CD8-positive, alpha-beta memory T cell (primary cell): ENCODE measurements at regions not wholly inside any gene's neighbourhood (a gene's known extent, or its start where the extent isn't known, plus 50 kb on each side); places are given as distances from the start of the nearest gene placed in this dataset.

Source experiments
- CTCF ChIA-PET: fragments of 350-600 bp; sonication (Branson Sonifier 250); formaldehyde crosslinking; loops from one replicate; lab custom pipeline; 2021; ENCODE audit warnings: antibody characterized with exemption; lab: Charles Lee
- POLR2A ChIA-PET: fragments of 350-600 bp; sonication (Branson Sonifier 250); formaldehyde crosslinking; loops from one replicate; lab custom pipeline; 2021; ENCODE audit warnings: antibody characterized with exemption; lab: Charles Lee
- DNase-seq, 5 donors: peaks; one replicate each; pipeline versions ENCODE4 v3.0.0 to v3.0.0-alpha.2; 2020 to 2022; ENCODE audit warnings: mixed read lengths in 1 of 5
- H3K27ac ChIP-seq: one replicate; pipeline ENCODE4 v1.7.0; 2013; ENCODE audit warnings: low read depth, mild to moderate bottlenecking, low read length, moderate library complexity
- H3K27me3 ChIP-seq: 2 replicates; pipeline ENCODE4 v1.7.0; 2013; ENCODE audit warnings: low read length, mild to moderate bottlenecking; ENCODE audit not compliant: insufficient read depth, poor library complexity, severe bottlenecking
- H3K36me3 ChIP-seq: 2 replicates; pipeline ENCODE4 v1.7.0; 2013; ENCODE audit warnings: mild to moderate bottlenecking, low read length, moderate library complexity; ENCODE audit not compliant: insufficient read depth
- H3K4me1 ChIP-seq: 2 replicates; pipeline ENCODE4 v1.7.0; 2013; ENCODE audit warnings: mild to moderate bottlenecking, low read length, moderate library complexity; ENCODE audit not compliant: insufficient read depth
- H3K4me3 ChIP-seq: 2 replicates; pipeline ENCODE4 v1.7.0; 2013; ENCODE audit warnings: mild to moderate bottlenecking, low read length
- H3K9me3 ChIP-seq: 2 replicates; pipeline ENCODE4 v1.7.0; 2013; ENCODE audit warnings: mild to moderate bottlenecking, low read length
- H3K27ac Mint-ChIP-seq, 8 donors: one replicate each; pipeline ENCODE4 v1.8.0; 2020 to 2021; ENCODE audit warnings: mixed read lengths in 8 of 8, mild to moderate bottlenecking in 6 of 8, inconsistent platforms in 3 of 8, moderate library complexity in 3 of 8
- H3K27me3 Mint-ChIP-seq, 2 donors: one replicate each; pipeline ENCODE4 v1.8.0; 2020 to 2021; ENCODE audit warnings: mixed read lengths in 2 of 2, mild to moderate bottlenecking in 1 of 2, moderate library complexity in 1 of 2
- H3K36me3 Mint-ChIP-seq, 3 donors: one replicate each; pipeline ENCODE4 v1.8.0; 2020 to 2021; ENCODE audit warnings: mixed read lengths in 3 of 3, inconsistent platforms in 1 of 3, mild to moderate bottlenecking in 1 of 3
- H3K4me1 Mint-ChIP-seq, 3 donors: one replicate each; pipeline ENCODE4 v1.8.0; 2020 to 2021; ENCODE audit warnings: mixed read lengths in 3 of 3, inconsistent platforms in 1 of 3, mild to moderate bottlenecking in 1 of 3
- H3K4me3 Mint-ChIP-seq, 7 donors: one replicate each; pipeline ENCODE4 v1.8.0; 2020 to 2021; ENCODE audit warnings: mixed read lengths in 7 of 7, mild to moderate bottlenecking in 6 of 7, moderate library complexity in 4 of 7, inconsistent platforms in 2 of 7
- H3K9me3 Mint-ChIP-seq, 5 donors: one replicate each; pipeline ENCODE4 v1.8.0; 2020 to 2022; ENCODE audit warnings: mixed read lengths in 5 of 5, mild to moderate bottlenecking in 3 of 5, moderate library complexity in 2 of 5, inconsistent platforms in 1 of 5

DNA sequence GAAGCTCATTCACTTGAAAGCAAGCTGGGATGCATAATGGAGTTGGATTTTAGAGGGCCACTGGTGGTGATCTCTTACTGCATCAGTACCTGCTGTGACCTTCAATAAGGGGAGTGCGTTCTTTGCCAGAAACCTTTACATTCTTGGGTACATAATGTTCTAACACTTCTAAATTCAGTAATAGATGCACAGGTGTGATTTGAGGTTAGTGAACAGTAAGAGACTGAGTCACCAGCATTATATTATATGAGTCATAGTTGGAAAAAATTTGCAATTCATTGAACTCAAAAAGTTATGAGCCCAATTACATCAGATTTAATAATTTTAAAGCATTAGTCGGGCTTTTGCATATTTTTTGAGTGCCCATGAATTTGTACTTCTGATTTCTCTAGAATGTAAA, 803.3 kb downstream of the ADCYAP1 start:
- CTCF ChIA-PET: no interaction called here
- Mint-ChIP-seq H3K27me3 (no peaks in the 10 kb centered on the region), H3K36me3 (no peaks in the 10 kb centered on the region), H3K4me3 (no peak overlapping the region), H3K9me3 (peaks cover 0 to 6% (median 0%) of the 10 kb centered on the region in 5 donors), H3K27ac (no peak overlapping the region), H3K4me1 (no peaks in the 10 kb centered on the region)
- H3K4me3 ChIP-seq: no peak overlapping the region
- no peak overlapping the region for H3K27ac ChIP-seq
- H3K9me3 ChIP-seq: no peaks in the 10 kb centered on the region
- DNase-seq: no peak
- H3K36me3 ChIP-seq: no peaks in the 10 kb centered on the region
- POLR2A ChIA-PET: no interaction called here
- no peaks in the 10 kb centered on the region for H3K4me1 ChIP-seq
- H3K27me3 ChIP-seq: no peaks in the 10 kb centered on the region

DNA sequence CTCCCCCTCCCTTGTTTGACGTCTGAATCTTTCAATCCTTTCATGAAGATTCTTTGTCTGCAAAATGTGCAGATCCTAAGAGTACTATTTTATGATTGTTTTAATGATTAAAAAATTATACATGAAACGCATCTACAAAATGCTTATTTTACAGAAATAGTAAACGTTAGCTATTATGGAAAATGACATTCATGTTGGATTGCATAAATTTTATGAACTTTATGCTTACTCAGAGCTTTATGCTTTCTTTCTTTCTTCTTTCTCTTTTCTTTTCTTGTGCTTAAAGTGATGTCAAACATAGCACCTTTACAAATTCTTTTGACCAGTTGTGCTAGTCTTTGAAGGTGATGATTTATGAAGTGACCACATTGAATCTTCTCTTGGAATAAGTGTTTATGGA, 805.4 kb downstream of the ADCYAP1 start:
- Histone ChIP-seq H3K9me3 (no peaks in the 10 kb centered on the region), H3K36me3 (no peaks in the 10 kb centered on the region), H3K4me3 (no peak overlapping the region), H3K27ac (no peak overlapping the region), H3K4me1 (no peaks in the 10 kb centered on the region), H3K27me3 (no peaks in the 10 kb centered on the region)
- no peaks in the 10 kb centered on the region for H3K36me3 Mint-ChIP-seq
- H3K27me3 Mint-ChIP-seq: no peaks in the 10 kb centered on the region
- no peak overlapping the region for H3K4me3 Mint-ChIP-seq
- peaks cover 0 to 3% (median 0%) of the 10 kb centered on the region in 5 donors for H3K9me3 Mint-ChIP-seq
- DNase-seq: no peak
- POLR2A ChIA-PET: no interaction called here
- no peaks in the 10 kb centered on the region for H3K4me1 Mint-ChIP-seq
- H3K27ac Mint-ChIP-seq: no peak overlapping the region
- CTCF ChIA-PET: no interaction called here

DNA sequence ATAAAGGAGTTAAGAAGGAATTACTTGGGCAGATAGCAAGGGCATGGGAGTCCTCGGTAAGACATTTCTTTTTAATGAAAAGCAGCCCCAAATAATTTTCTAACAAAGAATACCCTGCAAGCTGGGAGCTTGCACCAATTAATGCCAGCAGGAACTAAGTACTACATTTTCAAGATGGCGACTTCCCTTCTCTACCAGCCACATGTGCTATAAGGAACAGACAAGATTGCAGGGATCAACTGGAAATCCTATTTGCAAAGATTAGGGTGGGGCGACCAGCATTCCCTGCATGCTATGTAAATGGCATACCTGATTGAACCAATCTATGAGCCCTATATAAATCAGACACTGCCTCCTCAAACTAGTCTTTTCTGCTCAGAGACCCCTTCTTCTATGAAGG, 827.5 kb downstream of the ADCYAP1 start:
- CTCF ChIA-PET: no interaction called here
- no peak overlapping the region for H3K4me3 ChIP-seq

DNA sequence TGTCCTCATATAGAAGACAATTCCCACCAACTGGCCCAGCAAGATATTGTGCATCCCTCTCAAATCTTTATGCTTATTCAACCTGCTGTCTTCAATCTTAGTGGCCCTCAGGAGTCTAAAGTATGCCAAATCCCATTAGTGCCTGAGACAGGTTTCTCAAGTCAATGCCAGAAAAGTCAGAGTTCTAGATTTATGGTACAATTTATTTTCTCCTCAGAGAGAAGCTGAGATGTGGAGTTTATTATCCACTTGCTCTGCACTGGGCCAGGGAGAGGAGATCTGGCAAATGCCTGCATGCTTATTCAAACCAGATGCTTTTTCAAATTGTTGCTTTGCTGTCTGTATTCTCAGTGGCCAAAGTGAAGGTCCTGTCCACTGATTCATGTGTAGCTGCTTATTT, 825.2 kb downstream of the METTL4 start:
- H3K36me3 ChIP-seq: no peaks in the 10 kb centered on the region
- no peaks in the 10 kb centered on the region for H3K36me3 Mint-ChIP-seq
- ChIA-PET POLR2A (no interaction called here), CTCF (no interaction called here)
- H3K27ac ChIP-seq: no peak overlapping the region
- no peaks in the 10 kb centered on the region for H3K27me3 ChIP-seq
- H3K9me3 ChIP-seq: no peaks in the 10 kb centered on the region
- no peaks in the 10 kb centered on the region for H3K4me1 ChIP-seq
- no peaks in the 10 kb centered on the region for H3K4me1 Mint-ChIP-seq
- H3K27me3 Mint-ChIP-seq: no peaks in the 10 kb centered on the region
- no peak overlapping the region for H3K27ac Mint-ChIP-seq
- peaks cover 0 to 14% (median 5%) of the 10 kb centered on the region in 5 donors for H3K9me3 Mint-ChIP-seq
- no peak overlapping the region for H3K4me3 Mint-ChIP-seq
- H3K4me3 ChIP-seq: no peak overlapping the region
- no peak for DNase-seq

More for the DNA sequence above, 827.5 kb downstream of the ADCYAP1 start:
- Histone ChIP-seq H3K9me3 (no peaks in the 10 kb centered on the region), H3K4me1 (no peaks in the 10 kb centered on the region), H3K27ac (no peak overlapping the region), H3K36me3 (no peaks in the 10 kb centered on the region), H3K27me3 (no peaks in the 10 kb centered on the region)
- Mint-ChIP-seq H3K4me1 (no peaks in the 10 kb centered on the region), H3K27me3 (peaks cover 0 to 1% of the 10 kb centered on the region in 2 donors), H3K4me3 (no peak overlapping the region), H3K36me3 (no peaks in the 10 kb centered on the region), H3K27ac (no peak overlapping the region), H3K9me3 (peaks cover 2 to 24% (median 10%) of the 10 kb centered on the region in 5 donors)
- no peak for DNase-seq
- POLR2A ChIA-PET: no interaction called here

DNA sequence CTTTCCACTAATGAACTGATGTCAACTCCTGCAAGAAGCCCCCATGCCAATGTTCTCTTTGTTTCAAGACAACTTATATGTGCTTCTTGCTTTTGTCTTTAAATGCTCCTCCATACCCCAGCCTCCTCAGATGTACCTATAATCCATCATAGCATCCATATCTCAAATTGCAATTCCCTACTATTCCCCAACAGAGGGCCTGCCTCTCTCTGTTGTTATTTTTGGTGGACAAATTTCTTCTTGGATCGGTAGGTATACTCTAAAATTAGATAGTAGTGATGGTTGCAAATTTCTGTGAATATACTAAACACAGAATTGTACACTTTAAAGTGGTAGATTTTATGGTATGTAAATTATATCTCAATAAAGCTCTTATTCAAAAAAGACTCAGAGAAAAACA, 820.1 kb downstream of the METTL4 start:
- H3K27me3 ChIP-seq: no peaks in the 10 kb centered on the region
- no peak overlapping the region for H3K27ac Mint-ChIP-seq
- no peaks in the 10 kb centered on the region for H3K9me3 ChIP-seq
- no peaks in the 10 kb centered on the region for H3K27me3 Mint-ChIP-seq
- no peaks in the 10 kb centered on the region for H3K36me3 Mint-ChIP-seq
- no peak overlapping the region for H3K4me3 ChIP-seq
- peaks cover 0 to 14% (median 5%) of the 10 kb centered on the region in 5 donors for H3K9me3 Mint-ChIP-seq
- no peaks in the 10 kb centered on the region for H3K4me1 Mint-ChIP-seq
- no peak for DNase-seq
- no peak overlapping the region for H3K27ac ChIP-seq
- H3K4me1 ChIP-seq: no peaks in the 10 kb centered on the region
- ChIA-PET POLR2A (no interaction called here), CTCF (no interaction called here)
- H3K4me3 Mint-ChIP-seq: no peak overlapping the region
- no peaks in the 10 kb centered on the region for H3K36me3 ChIP-seq

DNA sequence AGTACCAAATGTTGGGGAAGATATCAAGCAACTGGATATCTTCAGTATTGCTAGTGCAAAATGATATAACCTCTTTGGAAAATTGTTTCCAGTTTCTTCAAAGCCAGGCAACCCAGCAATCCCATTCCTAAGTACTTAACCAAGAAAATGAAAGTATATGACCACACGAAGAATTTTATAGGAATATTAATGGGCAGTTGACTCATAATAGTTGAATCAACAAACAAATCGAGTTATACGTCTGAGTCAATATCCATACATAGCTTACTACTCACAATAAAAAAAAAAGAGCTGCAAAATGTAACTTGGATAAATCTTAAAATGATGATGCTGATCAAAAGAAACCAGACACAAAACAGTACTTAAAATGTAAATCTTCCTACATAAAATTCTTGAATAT, 810.4 kb downstream of the METTL4 start:
- Mint-ChIP-seq H3K36me3 (no peaks in the 10 kb centered on the region), H3K9me3 (peaks cover 2 to 9% (median 6%) of the 10 kb centered on the region in 5 donors), H3K4me1 (no peaks in the 10 kb centered on the region), H3K27ac (no peak overlapping the region), H3K4me3 (no peak overlapping the region), H3K27me3 (no peaks in the 10 kb centered on the region)
- POLR2A ChIA-PET: no interaction called here
- no peak overlapping the region for H3K27ac ChIP-seq
- H3K4me1 ChIP-seq: no peaks in the 10 kb centered on the region
- no peak for DNase-seq
- CTCF ChIA-PET: no interaction called here
- no peak overlapping the region for H3K4me3 ChIP-seq
- H3K27me3 ChIP-seq: no peaks in the 10 kb centered on the region
- no peaks in the 10 kb centered on the region for H3K9me3 ChIP-seq
- no peaks in the 10 kb centered on the region for H3K36me3 ChIP-seq

DNA sequence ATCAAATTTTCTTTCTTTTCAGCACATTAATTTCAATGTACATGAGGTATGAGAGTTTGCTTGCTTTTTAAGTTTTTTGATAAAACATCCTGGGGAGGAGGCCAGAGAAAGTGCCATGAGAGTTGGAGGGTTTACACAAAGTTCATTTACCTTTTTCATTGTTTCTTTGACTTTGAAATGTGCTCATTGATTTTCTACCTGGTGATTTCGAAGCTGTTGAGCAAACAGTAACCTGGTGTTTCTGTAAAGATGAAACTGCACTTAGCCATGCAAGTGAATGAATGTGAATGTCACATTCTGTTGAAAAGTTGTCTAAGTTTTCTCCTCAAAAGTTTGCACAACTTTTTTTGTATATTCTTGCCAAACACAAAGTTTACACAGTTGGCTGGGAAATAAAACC, 797.0 kb downstream of the METTL4 start:
- POLR2A ChIA-PET: no interaction called here
- Mint-ChIP-seq H3K4me3 (no peak overlapping the region), H3K27ac (no peak overlapping the region), H3K4me1 (no peaks in the 10 kb centered on the region), H3K36me3 (no peaks in the 10 kb centered on the region), H3K9me3 (peaks cover 0 to 13% (median 4%) of the 10 kb centered on the region in 5 donors), H3K27me3 (no peaks in the 10 kb centered on the region)
- Histone ChIP-seq H3K27ac (no peak overlapping the region), H3K27me3 (no peaks in the 10 kb centered on the region), H3K4me1 (no peaks in the 10 kb centered on the region), H3K9me3 (no peaks in the 10 kb centered on the region), H3K4me3 (no peak overlapping the region), H3K36me3 (no peaks in the 10 kb centered on the region)
- CTCF ChIA-PET: no interaction called here
- DNase-seq: no peak

DNA sequence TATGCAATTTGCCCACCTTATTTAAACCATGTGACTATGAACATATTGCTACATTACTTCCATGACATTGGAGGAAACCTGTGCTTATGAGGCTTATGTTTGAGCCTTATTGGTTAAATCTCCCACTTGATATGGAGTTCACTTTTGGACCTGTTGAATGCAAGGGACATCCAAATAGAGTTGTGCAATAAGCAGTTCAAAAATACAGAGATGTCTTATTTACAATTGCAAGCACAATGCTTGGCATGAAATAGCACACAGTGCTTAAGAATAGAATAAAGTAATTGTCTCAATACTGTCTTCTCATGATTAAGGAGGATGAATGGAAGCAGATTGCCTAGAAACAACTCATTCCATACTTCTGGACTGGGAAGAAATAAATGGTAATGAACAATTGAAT, 793.5 kb downstream of the METTL4 start:
- Mint-ChIP-seq H3K4me3 (no peak overlapping the region), H3K27ac (no peak overlapping the region), H3K4me1 (no peaks in the 10 kb centered on the region), H3K9me3 (peaks cover 0 to 8% (median 4%) of the 10 kb centered on the region in 5 donors), H3K27me3 (no peaks in the 10 kb centered on the region), H3K36me3 (no peaks in the 10 kb centered on the region)
- POLR2A ChIA-PET: no interaction called here
- Histone ChIP-seq H3K4me1 (no peaks in the 10 kb centered on the region), H3K27me3 (no peaks in the 10 kb centered on the region), H3K27ac (no peak overlapping the region), H3K9me3 (no peaks in the 10 kb centered on the region), H3K4me3 (no peak overlapping the region), H3K36me3 (no peaks in the 10 kb centered on the region)
- CTCF ChIA-PET: no interaction called here
- no peak for DNase-seq
